Cardiac fibroblast (primary cell): ENCODE measurements at regions not wholly inside any gene's neighbourhood (a gene's known extent, or its start where the extent isn't known, plus 50 kb on each side); places are given as distances from the start of the nearest gene placed in this dataset.

Source experiments
- DNase-seq, 2 donors: peaks; one replicate each; pipeline versions ENCODE4 v3.0.0 to v3.0.0-alpha.2; 2010; ENCODE audit warnings: low read depth in 2 of 2
- H3K4me3 ChIP-seq, 2 donors: replicated peaks in 1 of 2; 1 replicate in 1 of 2; 2 replicates in 1 of 2; pipeline ENCODE4 v1.5.1; 2011; ENCODE audit warnings: low read depth in 2 of 2, low read length in 2 of 2, mild to moderate bottlenecking in 2 of 2, moderate library complexity in 1 of 2
- TF ChIP-seq, protein P1 (sequence below): IDR thresholded peaks from one replicate; pipeline ENCODE4 v1.5.1; 2011; ENCODE audit warnings: low read depth, mild to moderate bottlenecking, low read length, inconsistent platforms

DNA sequence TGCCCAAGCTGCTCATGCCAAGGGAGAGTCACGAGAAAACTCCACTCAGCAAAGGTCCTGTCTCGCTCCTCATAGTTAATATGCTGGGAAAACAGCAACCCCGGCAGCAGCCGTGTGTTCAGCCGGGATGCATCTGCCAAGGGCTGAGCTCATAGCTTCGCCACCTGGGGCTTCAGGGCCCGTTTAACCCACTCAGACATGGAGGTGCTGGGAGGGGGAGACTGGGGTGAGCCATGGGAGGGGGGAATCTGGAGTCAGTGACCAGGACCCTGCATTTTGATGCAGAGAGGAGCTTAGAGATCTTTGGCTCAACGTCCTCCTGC, 283.4 kb downstream of the PTPRU start:
- DNase-seq: no peak
- H3K4me3 ChIP-seq: no peak overlapping the region
- TF ChIP-seq, protein P1, sequence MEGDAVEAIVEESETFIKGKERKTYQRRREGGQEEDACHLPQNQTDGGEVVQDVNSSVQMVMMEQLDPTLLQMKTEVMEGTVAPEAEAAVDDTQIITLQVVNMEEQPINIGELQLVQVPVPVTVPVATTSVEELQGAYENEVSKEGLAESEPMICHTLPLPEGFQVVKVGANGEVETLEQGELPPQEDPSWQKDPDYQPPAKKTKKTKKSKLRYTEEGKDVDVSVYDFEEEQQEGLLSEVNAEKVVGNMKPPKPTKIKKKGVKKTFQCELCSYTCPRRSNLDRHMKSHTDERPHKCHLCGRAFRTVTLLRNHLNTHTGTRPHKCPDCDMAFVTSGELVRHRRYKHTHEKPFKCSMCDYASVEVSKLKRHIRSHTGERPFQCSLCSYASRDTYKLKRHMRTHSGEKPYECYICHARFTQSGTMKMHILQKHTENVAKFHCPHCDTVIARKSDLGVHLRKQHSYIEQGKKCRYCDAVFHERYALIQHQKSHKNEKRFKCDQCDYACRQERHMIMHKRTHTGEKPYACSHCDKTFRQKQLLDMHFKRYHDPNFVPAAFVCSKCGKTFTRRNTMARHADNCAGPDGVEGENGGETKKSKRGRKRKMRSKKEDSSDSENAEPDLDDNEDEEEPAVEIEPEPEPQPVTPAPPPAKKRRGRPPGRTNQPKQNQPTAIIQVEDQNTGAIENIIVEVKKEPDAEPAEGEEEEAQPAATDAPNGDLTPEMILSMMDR: no peak

DNA sequence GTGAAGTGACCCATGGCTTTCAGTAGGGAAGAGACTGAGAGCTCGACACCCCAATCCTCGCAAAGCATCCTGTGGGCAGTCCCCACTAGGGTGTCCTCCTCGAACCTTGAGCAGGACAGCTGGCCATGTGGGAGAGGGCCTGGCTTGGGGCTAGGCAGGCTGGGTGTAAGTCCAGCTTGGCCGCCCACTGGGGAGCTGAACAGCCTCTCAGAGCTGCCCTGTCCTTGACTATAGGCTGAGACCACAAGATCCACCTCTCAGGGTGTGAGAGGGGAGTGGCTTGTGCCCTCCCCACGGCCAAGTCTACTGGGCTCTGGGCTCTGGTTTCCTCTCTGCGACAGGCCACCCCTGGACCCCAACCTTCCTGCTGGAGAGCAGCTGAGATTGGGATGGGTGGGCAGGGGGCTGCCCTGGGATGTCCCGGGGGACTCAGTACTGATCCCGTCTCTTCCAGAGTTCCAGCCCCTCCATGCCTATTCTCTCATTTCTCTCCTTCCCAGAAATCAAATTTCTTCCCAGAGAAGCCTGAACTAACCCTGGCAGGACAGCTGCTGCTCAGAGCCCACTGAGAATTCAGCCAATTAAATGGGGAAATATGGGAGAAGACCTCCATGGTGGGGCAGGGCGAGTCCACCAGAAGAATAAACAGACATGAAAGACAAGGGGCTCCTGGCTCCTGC, 282.9 kb downstream of the PTPRU start:
- TF ChIP-seq, protein P1: no peak
- H3K4me3 ChIP-seq: no peak overlapping the region
- no peak for DNase-seq

DNA sequence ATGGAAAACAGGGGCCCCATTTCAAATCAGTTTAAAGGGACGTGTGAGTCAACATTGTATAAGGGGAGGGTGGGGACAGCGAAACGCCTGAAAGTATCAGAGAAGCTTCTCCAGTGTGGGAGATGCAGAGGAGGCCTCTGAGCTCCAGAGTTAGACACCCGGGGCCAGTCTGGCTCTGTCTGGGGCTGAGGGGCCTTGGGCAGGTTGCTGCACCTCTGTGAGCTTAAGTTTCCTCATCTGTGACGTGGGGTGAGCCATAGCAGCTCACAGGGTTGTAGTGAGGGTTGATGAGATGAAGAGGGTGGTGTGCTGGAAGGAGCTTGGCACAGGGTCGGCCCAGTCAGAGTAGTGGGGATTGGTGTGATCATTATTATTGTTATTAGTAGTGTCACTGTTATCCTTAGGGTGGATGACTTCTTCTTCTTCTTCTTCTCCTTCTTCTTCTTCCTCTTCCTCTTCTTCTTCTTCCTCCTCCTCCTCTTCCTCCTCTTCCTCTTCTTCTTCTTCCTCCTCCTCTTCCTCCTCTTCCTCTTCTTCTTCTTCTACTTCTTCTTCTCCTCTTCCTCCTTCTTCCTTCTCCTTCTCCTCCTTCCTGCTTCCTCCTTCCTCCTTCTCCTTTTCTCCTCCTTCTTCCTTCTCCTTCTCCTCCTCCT, 282.0 kb downstream of the PTPRU start:
- H3K4me3 ChIP-seq: no peak overlapping the region
- DNase-seq: no peak
- TF ChIP-seq, protein P1: no peak

DNA sequence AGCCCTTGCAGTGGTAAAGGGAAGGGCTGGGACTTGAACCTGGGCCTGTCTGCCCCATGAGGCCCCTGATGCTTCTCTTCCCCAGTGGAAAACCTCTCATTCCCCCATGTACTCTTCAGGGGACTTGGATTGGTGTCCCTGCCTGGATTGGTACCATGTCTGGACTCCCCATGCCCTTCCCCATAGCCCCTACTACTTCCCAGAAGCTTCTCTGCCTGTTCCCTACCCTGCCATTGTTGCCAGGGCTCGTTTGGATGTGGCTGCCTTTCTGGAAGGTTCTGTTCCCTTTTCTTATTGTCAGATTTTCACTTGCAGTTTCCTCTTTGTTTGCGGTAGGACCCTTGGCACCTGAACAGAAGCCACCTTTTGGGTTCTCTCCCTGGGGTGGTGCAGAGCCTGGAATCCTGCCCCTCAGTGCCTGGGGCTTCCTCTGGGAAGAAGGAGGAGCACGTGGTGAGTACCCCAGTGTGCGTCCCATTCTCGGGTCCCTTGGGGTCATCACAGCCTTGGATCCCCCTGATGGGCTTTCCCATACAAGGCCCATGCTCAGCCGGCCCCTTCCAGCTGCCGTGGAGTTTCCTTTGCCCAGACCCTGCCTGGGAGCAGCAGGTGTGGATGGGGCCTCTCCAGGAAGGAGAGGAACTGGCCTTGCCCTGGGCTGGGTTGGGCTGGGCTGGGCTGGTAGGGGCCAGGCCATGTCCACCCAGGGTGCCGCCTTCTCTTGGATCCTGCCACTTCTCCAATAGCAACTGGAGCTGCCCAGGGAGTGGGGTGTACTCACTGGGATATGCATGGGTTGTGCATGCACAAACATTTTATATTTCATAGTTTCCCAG, 281.1 kb downstream of the PTPRU start:
- H3K4me3 ChIP-seq: no peak overlapping the region
- no peak for DNase-seq
- TF ChIP-seq, protein P1: no peak

DNA sequence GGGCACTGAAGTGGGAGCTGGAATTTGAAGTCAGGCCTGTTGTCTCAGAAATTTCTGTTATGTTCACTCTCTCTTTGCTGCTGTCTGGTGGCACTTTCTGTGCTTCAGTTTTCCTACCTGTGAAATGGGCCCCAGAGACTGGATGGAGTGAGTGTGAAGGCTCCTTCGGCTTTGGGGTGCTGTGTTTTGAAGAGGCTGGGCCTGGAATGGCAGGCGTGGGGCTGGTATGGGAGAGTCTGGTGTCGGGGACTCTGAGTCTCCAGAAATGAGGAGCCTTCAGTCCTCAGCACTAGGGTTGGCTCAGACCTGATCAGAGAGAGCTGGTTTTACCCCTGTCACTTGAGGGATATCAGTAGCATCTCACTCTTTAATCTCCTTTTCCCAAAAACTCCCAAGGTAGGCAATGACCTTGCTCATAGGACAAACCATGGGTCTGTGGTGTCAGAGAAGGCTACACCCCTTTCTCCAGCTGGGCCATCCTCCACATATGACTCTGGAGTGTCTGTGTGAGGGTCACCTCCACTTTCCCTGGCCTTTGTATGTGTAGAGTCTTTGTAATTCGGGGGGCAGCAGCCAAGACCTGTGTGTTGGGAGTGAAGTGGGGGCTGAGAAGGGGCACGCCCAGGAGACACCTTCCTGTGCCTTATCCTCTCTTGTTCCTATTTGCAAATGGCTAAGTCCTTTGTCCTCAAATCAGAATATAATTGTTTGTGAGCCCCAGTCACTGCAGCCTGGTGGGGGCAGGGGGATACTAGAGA, 279.9 kb downstream of the PTPRU start:
- H3K4me3 ChIP-seq: no peak overlapping the region
- TF ChIP-seq, protein P1: no peak
- no peak for DNase-seq

DNA sequence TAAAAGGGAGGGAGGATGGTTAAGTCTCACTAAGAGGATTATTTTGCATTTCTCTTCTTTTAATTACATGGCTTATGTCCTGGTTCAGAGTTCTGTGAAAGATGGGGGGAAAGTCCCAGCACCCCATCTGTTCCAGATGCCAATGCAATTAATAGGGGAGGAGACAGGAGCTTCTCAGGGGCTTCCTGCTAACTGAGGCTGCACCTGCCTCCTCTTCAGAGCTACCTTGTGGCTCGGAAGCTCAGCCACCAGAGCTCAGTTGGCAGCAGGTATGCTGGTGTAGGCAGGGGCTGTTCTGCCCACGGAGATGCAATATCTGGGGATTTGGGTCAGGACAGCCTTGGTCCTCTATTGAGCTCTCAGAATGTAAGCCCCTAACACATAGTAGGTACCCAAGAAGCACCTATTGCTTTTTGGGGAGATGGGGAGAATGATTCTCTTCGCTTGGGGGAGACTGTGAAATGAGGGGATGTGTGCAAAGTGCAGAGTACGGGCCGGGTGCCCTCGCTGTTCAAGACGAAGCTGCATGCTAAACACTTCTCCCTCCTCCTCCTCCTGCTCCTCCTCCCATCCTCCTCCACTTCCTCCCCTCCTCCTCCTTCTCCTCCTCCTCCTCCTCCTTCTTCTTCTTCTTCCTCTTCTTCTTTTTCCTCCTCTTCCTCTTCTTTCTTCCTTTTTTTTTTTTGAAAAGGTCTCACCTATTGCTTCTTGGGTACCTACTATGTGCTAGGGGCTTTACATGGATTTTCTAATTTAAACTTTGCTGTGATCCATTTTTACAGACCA, 279.0 kb downstream of the PTPRU start:
- DNase-seq: no peak
- H3K4me3 ChIP-seq: no peak overlapping the region
- TF ChIP-seq, protein P1: no peak
